Fibroblast of villous mesenchyme (primary cell): ENCODE measurements at regions not wholly inside any gene's neighbourhood (a gene's known extent, or its start where the extent isn't known, plus 50 kb on each side); places are given as distances from the start of the nearest gene placed in this dataset.

Source experiments
- DNase-seq: peaks from one replicate; pipeline ENCODE4 v3.0.0-alpha.2; 2010; ENCODE audit warnings: low read depth
- H3K4me3 ChIP-seq: 2 replicates; pipeline ENCODE4 v1.5.1; 2011; ENCODE audit warnings: low read depth, mild to moderate bottlenecking, low read length
- CTCF ChIP-seq: IDR thresholded peaks from 2 replicates; pipeline ENCODE4 v1.5.1; 2012; ENCODE audit warnings: low read depth, mild to moderate bottlenecking, low read length; ENCODE audit not compliant: insufficient read depth

- TF ChIP-seq CTCF: no peak
Observed at GRCh38 chr14:41154143-41154807, 452.4 kb upstream of the LRFN5 start.

DNA sequence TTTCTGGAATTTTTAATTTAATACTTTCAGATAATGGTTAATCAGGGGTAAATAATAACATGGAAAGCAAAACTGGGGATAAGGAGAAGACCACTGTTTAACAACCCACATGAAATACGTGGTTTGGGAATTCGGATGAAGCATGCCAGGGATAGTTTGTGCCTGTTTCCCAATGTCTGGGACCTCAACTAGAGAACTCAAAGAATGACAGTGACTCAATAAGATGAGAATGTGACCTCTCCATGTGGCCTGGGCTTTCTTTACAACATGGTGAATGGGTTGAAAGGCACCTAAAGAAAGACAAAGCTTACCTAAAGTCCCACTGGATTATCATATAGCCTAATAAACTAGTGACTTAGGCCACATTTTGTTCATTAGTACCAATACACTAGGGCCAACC is 460.3 kb upstream of the LRFN5 start:
- no peak overlapping the region for H3K4me3 ChIP-seq
- TF ChIP-seq CTCF: no peak

More at GRCh38 chr14:41154143-41154807, 452.4 kb upstream of the LRFN5 start:
- no peak for DNase-seq
- H3K4me3 ChIP-seq: no peak overlapping the region

DNA sequence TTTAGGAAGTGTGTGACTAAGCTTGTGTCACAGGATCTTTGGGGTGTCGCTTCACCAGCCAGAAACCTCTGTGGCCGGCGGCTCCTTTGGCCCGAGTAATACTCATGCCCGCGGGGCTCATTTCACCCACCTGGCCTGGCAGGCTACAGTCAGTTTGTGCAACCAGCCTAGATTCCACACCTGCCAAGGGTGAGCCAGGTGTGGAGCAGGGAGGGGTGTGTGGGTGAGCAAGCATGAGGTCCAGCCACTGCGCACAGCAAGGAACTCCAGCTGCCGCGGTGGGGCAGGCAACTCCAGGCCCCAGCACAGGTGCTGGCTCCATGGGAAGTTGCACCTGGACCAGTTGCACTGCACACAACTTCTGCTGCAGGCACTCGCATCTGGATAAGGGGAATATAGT is 462.3 kb upstream of the LRFN5 start:
- DNase-seq: no peak
- no peak overlapping the region for H3K4me3 ChIP-seq
- no peak for TF ChIP-seq CTCF

More for the DNA sequence above, 460.3 kb upstream of the LRFN5 start:
- DNase-seq: no peak

DNA sequence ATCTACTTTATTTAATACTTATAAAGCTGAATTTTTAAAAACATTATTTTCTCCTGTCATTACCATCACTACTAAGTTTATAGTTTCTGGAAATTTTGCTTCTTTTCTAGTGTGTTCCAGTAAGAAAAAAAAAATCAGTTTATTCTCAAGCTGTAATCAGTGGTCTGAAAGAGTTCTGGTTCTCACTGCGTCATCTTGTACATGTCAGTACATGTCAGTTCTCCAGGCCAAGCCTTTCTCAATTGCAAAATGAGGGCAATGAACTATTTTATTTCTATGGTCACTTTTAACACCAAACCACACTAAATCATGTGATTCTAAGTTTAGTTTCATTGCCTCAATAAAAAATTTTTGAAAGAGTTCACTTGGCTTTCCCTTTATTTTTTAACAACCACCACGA is 468.9 kb upstream of the LRFN5 start:
- TF ChIP-seq CTCF: no peak

DNA sequence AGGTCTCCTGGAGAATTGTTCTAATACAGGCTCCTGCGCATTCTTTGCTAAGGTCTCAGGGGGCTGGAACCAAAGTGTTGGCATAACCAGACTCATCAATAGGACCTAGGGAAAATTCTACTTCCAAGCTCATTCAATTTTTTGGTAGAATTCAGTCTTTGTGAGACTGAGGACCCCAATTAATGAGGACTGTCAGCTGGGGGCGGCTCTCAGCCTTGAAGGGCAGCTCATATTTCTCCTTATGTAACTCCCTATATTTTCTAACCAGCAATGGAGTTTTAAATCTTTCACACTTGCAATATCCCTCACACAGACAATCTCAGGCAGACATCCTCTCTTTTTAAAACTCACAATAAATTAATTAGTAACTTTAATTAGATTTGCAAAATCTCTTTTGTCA is 476.4 kb upstream of the LRFN5 start:
- TF ChIP-seq CTCF: no peak
- no peak for DNase-seq
- no peak overlapping the region for H3K4me3 ChIP-seq

More for the DNA sequence above, 468.9 kb upstream of the LRFN5 start:
- H3K4me3 ChIP-seq: no peak overlapping the region
- no peak for DNase-seq

DNA sequence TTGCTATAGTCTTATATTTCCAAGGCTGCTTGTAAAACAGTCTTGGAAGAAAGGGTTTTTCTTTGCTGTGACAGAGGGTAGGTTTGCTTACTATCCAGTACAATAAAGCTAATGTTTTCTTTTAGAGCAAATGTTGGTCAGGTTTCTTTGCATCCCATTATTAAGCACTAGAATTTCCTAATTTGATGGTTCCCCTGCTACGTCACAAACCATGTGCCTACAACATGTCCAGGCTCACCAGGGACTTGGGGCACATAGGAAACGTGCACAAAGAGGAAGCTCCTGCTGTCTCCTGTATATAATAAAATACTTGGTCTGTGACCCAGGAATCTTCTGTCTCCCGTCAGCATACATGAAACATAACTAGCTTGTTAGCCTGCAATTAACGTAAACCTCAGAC is 486.3 kb upstream of the LRFN5 start:
- H3K4me3 ChIP-seq: no peak overlapping the region
- no peak for DNase-seq
- no peak for TF ChIP-seq CTCF

GRCh38 chr14:41096131-41096530 is 510.5 kb upstream of the LRFN5 start:
- no peak overlapping the region for H3K4me3 ChIP-seq
- DNase-seq: no peak
- no peak for TF ChIP-seq CTCF
